Kidney (tissue), 13 donors: ENCODE measurements at regions not wholly inside any gene's neighbourhood (a gene's known extent, or its start where the extent isn't known, plus 50 kb on each side); places are given as distances from the start of the nearest gene placed in this dataset.
A peak's percentile ranks its signal among the peaks of the same experiment; 100 is the strongest.
"Not testable (repeated sequence)": the region's sequence is repeated elsewhere in the genome, so short reads cannot be mapped to it uniquely, and the experiment has no call there.

Experiments
- DNase-seq, 5 donors: peaks; one replicate each; pipeline ENCODE4 v3.0.0-alpha.2; 2013 to 2020
- FAIRE-seq: peaks from 2 replicates; lab custom pipeline; 2012; peaks lifted over from hg19 to GRCh38; lab: Jason Lieb, UNC
- H3K27ac ChIP-seq, 2 donors: one replicate each; pipeline ENCODE4 v1.7.0; 2013; ENCODE audit warnings: low read depth in 2 of 2, low read length in 2 of 2, inconsistent platforms in 1 of 2
- H3K27me3 ChIP-seq: one replicate; pipeline ENCODE4 v1.7.1; 2013; ENCODE audit warnings: low read length, inconsistent platforms; ENCODE audit not compliant: control insufficient read depth, insufficient read depth
- H3K36me3 ChIP-seq, 3 donors: one replicate each; pipeline versions ENCODE4 v1.7.0 to v1.7.1; 2013; ENCODE audit warnings: low read length in 3 of 3, control low read depth in 1 of 3, inconsistent platforms in 1 of 3; ENCODE audit not compliant: insufficient read depth in 3 of 3, control insufficient read depth in 2 of 3
- H3K4me1 ChIP-seq, 3 donors: one replicate each; pipeline versions ENCODE4 v1.7.0 to v1.7.1; 2013; ENCODE audit warnings: low read length in 3 of 3, inconsistent platforms in 1 of 3, low read depth in 1 of 3; ENCODE audit not compliant: control insufficient read depth in 2 of 3, insufficient read depth in 2 of 3
- H3K4me3 ChIP-seq, 3 donors: one replicate each; pipeline versions ENCODE4 v1.7.0 to v1.8.1; 2013; ENCODE audit warnings: low read length in 3 of 3, control low read depth in 1 of 3, inconsistent platforms in 1 of 3
- H3K9ac ChIP-seq, 3 donors: one replicate each; pipeline versions ENCODE4 v1.7.0 to v1.7.1; 2013; ENCODE audit warnings: low read length in 3 of 3, control low read depth in 1 of 3, inconsistent platforms in 1 of 3
- H3K9me3 ChIP-seq, 3 donors: one replicate each; pipeline versions ENCODE4 v1.7.0 to v1.7.1; 2013; ENCODE audit warnings: low read length in 3 of 3, control low read depth in 1 of 3, inconsistent platforms in 1 of 3; ENCODE audit not compliant: control insufficient read depth in 2 of 3, insufficient read depth in 1 of 3
- CTCF ChIP-seq: IDR thresholded peaks from 3 replicates; pipeline ENCODE4 v1.5.1; 2012; ENCODE audit warnings: mild to moderate bottlenecking, moderate library complexity, borderline replicate concordance; ENCODE audit not compliant: insufficient read depth; ENCODE audit errors: extremely low read depth
- intact Hi-C: fragments of 100-400 bp; cut with DNase I; formaldehyde crosslinking; loops from one replicate; pipeline ENCODE4 v1.11.1; 2022
- donor health status: control.
- donor health status: control.
- donor health status: control.
- donor health status: control.
- donor health status: control.
- donor health status: DM: yes; HTN: yes; CAD: no.
- donor health status: Normal renal cell carcinoma (clear cell type).

GRCh38 chr5:44532981-44533380, 143.8 kb upstream of the FGF10 start:
- FAIRE-seq = no peak
- DNase-seq = no peak

GRCh38 chr5:44531756-44532155, 142.5 kb upstream of the FGF10 start:
- intact Hi-C loops, DNase-seq, H3K36me3 ChIP-seq, H3K9ac ChIP-seq, H3K27me3 ChIP-seq, H3K9me3 ChIP-seq, FAIRE-seq, H3K4me1 ChIP-seq, H3K4me3 ChIP-seq, H3K27ac ChIP-seq: not testable (repeated sequence)

More at GRCh38 chr5:44532981-44533380, 143.8 kb upstream of the FGF10 start:
- H3K9me3 ChIP-seq = no peaks in the 10 kb centered on the region
- TF ChIP-seq CTCF = no peak
- H3K4me3 ChIP-seq = no peak overlapping the region
- H3K27ac ChIP-seq = no peak overlapping the region
- intact Hi-C loops = no loop called here
- H3K4me1 ChIP-seq = no peaks in the 10 kb centered on the region
- H3K27me3 ChIP-seq = no peaks in the 10 kb centered on the region
- no peaks in the 10 kb centered on the region for H3K36me3 ChIP-seq
- H3K9ac ChIP-seq = no peak overlapping the region

GRCh38 chr5:44530783-44531182, 141.6 kb upstream of the FGF10 start:
- H3K4me3 ChIP-seq, H3K36me3 ChIP-seq, H3K4me1 ChIP-seq, FAIRE-seq, H3K27ac ChIP-seq, intact Hi-C loops, H3K27me3 ChIP-seq, DNase-seq, H3K9ac ChIP-seq, H3K9me3 ChIP-seq: not testable (repeated sequence)

GRCh38 chr5:44511596-44511995, 122.4 kb upstream of the FGF10 start:
- DNase-seq (no peak), FAIRE-seq (no peak)
- Histone ChIP-seq H3K27me3 (no peaks in the 10 kb centered on the region), H3K9me3 (no peaks in the 10 kb centered on the region), H3K9ac (no peak overlapping the region), H3K27ac (no peak overlapping the region), H3K4me1 (no peaks in the 10 kb centered on the region), H3K36me3 (no peaks in the 10 kb centered on the region), H3K4me3 (no peak overlapping the region)
- intact Hi-C loops = no loop called here
- no peak for TF ChIP-seq CTCF

GRCh38 chr5:44506561-44506960, 117.3 kb upstream of the FGF10 start:
- no peak overlapping the region for H3K9ac ChIP-seq
- no peak for TF ChIP-seq CTCF
- no peaks in the 10 kb centered on the region for H3K36me3 ChIP-seq
- no peak overlapping the region for H3K27ac ChIP-seq
- no peaks in the 10 kb centered on the region for H3K27me3 ChIP-seq
- no peak overlapping the region for H3K4me3 ChIP-seq
- intact Hi-C loops = no loop called here
- H3K9me3 ChIP-seq = no peaks in the 10 kb centered on the region
- DNase-seq = peak in 3 of 5 donors; percentile 49 to 85 (median 78)
- no peak for FAIRE-seq
- peaks cover 0 to 2% (median 0%) of the 10 kb centered on the region in 3 donors for H3K4me1 ChIP-seq
